Left forelimb (tissue), 1 donor: ENCODE measurements at regions not wholly inside any gene's neighbourhood (a gene's known extent, or its start where the extent isn't known, plus 50 kb on each side); places are given as distances from the start of the nearest gene placed in this dataset.
"Not testable (repeated sequence)": the region's sequence is repeated elsewhere in the genome, so short reads cannot be mapped to it uniquely, and the experiment has no call there.

ENCODE experiments used
- DNase-seq: peaks from one replicate; pipeline ENCODE4 v3.0.0-alpha.2; 2018; ENCODE audit warnings: low spot score

- not testable (repeated sequence) for DNase-seq
These were observed 289.4 kb downstream of the CNTNAP3B start for GRCh38 chr9:41839786-41840185.

GRCh38 chr9:41838953-41839352 is 290.3 kb downstream of the CNTNAP3B start:
- DNase-seq = not testable (repeated sequence)

- not testable (repeated sequence) for DNase-seq
These were observed 290.7 kb downstream of the CNTNAP3B start for GRCh38 chr9:41838562-41838851.

- not testable (repeated sequence) for DNase-seq
These were observed 291.3 kb downstream of the CNTNAP3B start for GRCh38 chr9:41837684-41838561.

GRCh38 chr9:41833108-41833507 is 296.1 kb downstream of the CNTNAP3B start:
- not testable (repeated sequence) for DNase-seq

- not testable (repeated sequence) for DNase-seq
These were observed 304.5 kb downstream of the CNTNAP3B start for GRCh38 chr9:41824723-41825122.

GRCh38 chr9:41802706-41803105 is 326.5 kb downstream of the CNTNAP3B start:
- DNase-seq = not testable (repeated sequence)

- DNase-seq = not testable (repeated sequence)
These were observed 330.5 kb downstream of the CNTNAP3B start for GRCh38 chr9:41798684-41799083.

GRCh38 chr9:41790719-41791363 is 338.4 kb downstream of the CNTNAP3B start:
- not testable (repeated sequence) for DNase-seq

GRCh38 chr9:41790007-41790406 is 339.2 kb downstream of the CNTNAP3B start:
- DNase-seq = not testable (repeated sequence)

GRCh38 chr9:41789387-41789786 is 339.8 kb downstream of the CNTNAP3B start:
- not testable (repeated sequence) for DNase-seq

- DNase-seq = not testable (repeated sequence)
These were observed 341.3 kb downstream of the CNTNAP3B start for GRCh38 chr9:41787951-41788350.

- DNase-seq = not testable (repeated sequence)
These were observed 342.0 kb downstream of the CNTNAP3B start for GRCh38 chr9:41787270-41787669.

GRCh38 chr9:41784006-41784405 is 345.2 kb downstream of the CNTNAP3B start:
- DNase-seq = not testable (repeated sequence)

GRCh38 chr9:41783070-41783810 is 346.0 kb downstream of the CNTNAP3B start:
- DNase-seq = not testable (repeated sequence)

GRCh38 chr9:41781899-41782298 is 347.3 kb downstream of the CNTNAP3B start:
- not testable (repeated sequence) for DNase-seq

GRCh38 chr9:41779897-41780406 is 349.3 kb downstream of the CNTNAP3B start:
- not testable (repeated sequence) for DNase-seq

GRCh38 chr9:41779192-41779591 is 350.0 kb downstream of the CNTNAP3B start:
- not testable (repeated sequence) for DNase-seq

GRCh38 chr9:41778535-41779071 is 350.6 kb downstream of the CNTNAP3B start:
- DNase-seq = not testable (repeated sequence)

- not testable (repeated sequence) for DNase-seq
These were observed 351.7 kb downstream of the CNTNAP3B start for GRCh38 chr9:41777536-41777935.

- DNase-seq = not testable (repeated sequence)
These were observed 356.7 kb downstream of the CNTNAP3B start for GRCh38 chr9:41772541-41772940.

- DNase-seq = not testable (repeated sequence)
These were observed 357.5 kb downstream of the CNTNAP3B start for GRCh38 chr9:41771693-41772092.
